ENCODE measurements at regions not wholly inside any gene's neighbourhood (a gene's known extent, or its start where the extent isn't known, plus 50 kb on each side); places are given as distances from the start of the nearest gene placed in this dataset.

- no peak overlapping the region for H3K27ac ChIP-seq (ENCODE audit: control insufficient read depth, insufficient read depth)
- H3K4me2 ChIP-seq (ENCODE audit: control insufficient read depth, insufficient read depth) = no peak overlapping the region
- no peaks in the 10 kb centered on the region for H3K79me2 ChIP-seq (ENCODE audit: control insufficient read depth, insufficient read depth, low read length)
- peaks cover 4% of the 10 kb centered on the region; the same call in 2 of the 3 replicates for H3K9me3 ChIP-seq (replicated peaks; ENCODE audit: control insufficient read depth, insufficient read depth, low read length)
- ChIA-PET CTCF (no interaction called here), RAD21 (ENCODE audit: unreplicated experiment) (interaction anchor here (1.3 kb wide), 1 partner anchor 10 kb away, joined by 3 read pairs; no protein-coding TSS in a partner anchor), POLR2A (no interaction called here), SMC1A (ENCODE audit: uncharacterized antibody, unreplicated experiment) (interaction anchor here (0.7 kb wide), 1 partner anchor 120 kb away, joined by 3 read pairs; no protein-coding TSS in a partner anchor)
- H4K20me1 ChIP-seq (ENCODE audit: control insufficient read depth, insufficient read depth) = no peaks in the 10 kb centered on the region
- FAIRE-seq = no peak
- no peak for ATAC-seq
- 0 out of 2 replicates have a peak, but pooled peaks cover 2% of the 10 kb centered on the region for H3K4me1 ChIP-seq (ENCODE audit: control insufficient read depth, insufficient read depth, low read length)
- DNase-seq (ENCODE audit: low read depth, low spot score) = no peak
- H3K4me3 ChIP-seq = no peak overlapping the region
- no TSS peak for BruUV-seq (replicated peaks)
- intact Hi-C loops (cut with micrococcal nuclease; ENCODE audit: unreplicated experiment) (no loop called here), in situ Hi-C loops (cut with MboI) (no loop called here)
- no peaks in the 10 kb centered on the region for H3K27me3 ChIP-seq (replicated peaks in 1 of 2; ENCODE audit: control insufficient read depth in 2 of 2, insufficient read depth in 2 of 2, low read length in 1 of 2)
- no peak overlapping the region for H3K9ac ChIP-seq (ENCODE audit: control insufficient read depth, insufficient read depth, low read length)
- WGBS (ENCODE audit: insufficient coverage, insufficient replicate concordance, low lambda C conversion rate, missing lambda C conversion rate) = 0% methylated on average over 4 of the region's 4 CpGs
- no peaks in the 10 kb centered on the region for H3K36me3 ChIP-seq (ENCODE audit: control insufficient read depth in 2 of 2, insufficient read depth in 2 of 2, low read length in 1 of 2)
- no peak overlapping the region for H2AFZ ChIP-seq (ENCODE audit: control insufficient read depth, low read depth, low read length)
- no peak for TF ChIP-seq NKRF (conservative IDR thresholded peaks at IDR 0.05)
- TF ChIP-seq IKZF1 (conservative IDR thresholded peaks at IDR 0.05) = no peak
- no peak for TF ChIP-seq PAX5 (IDR thresholded peaks at IDR 0.05; ENCODE audit: borderline replicate concordance, low read depth, low read length)
- TF ChIP-seq HCFC1 (IDR thresholded peaks at IDR 0.05; ENCODE audit: low read length) = no peak
- TF ChIP-seq NFXL1 (IDR thresholded peaks at IDR 0.05; ENCODE audit: borderline replicate concordance) = no peak
- no peak for TF ChIP-seq FOXM1 (IDR thresholded peaks at IDR 0.05; ENCODE audit: low read depth, low read length)
- TF ChIP-seq JUNB (IDR thresholded peaks at IDR 0.05) = no peak
- TF ChIP-seq SRF (IDR thresholded peaks at IDR 0.05; ENCODE audit: low read depth in 2 of 2, low read length in 2 of 2) = no peak
- TF ChIP-seq RAD21 (IDR thresholded peaks at IDR 0.05; ENCODE audit: insufficient read depth, low read depth, low read length) = no peak
- TF ChIP-seq ZNF592 (IDR thresholded peaks at IDR 0.05) = no peak
- no peak for TF ChIP-seq GABPA (IDR thresholded peaks at IDR 0.05; ENCODE audit: low read depth)
- TF ChIP-seq, protein P1, sequence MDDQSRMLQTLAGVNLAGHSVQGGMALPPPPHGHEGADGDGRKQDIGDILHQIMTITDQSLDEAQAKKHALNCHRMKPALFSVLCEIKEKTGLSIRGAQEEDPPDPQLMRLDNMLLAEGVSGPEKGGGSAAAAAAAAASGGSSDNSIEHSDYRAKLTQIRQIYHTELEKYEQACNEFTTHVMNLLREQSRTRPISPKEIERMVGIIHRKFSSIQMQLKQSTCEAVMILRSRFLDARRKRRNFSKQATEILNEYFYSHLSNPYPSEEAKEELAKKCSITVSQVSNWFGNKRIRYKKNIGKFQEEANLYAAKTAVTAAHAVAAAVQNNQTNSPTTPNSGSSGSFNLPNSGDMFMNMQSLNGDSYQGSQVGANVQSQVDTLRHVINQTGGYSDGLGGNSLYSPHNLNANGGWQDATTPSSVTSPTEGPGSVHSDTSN (IDR thresholded peaks at IDR 0.05; ENCODE audit: insufficient replicate concordance, low read depth, low read length) = no peak
- TF ChIP-seq CTCF (IDR thresholded peaks at IDR 0.05 in 2 of 3, conservative IDR thresholded peaks at IDR 0.05 in 1 of 3; ENCODE audit: control insufficient read depth in 2 of 3, extremely low read depth in 1 of 3, insufficient read depth in 1 of 3, low read depth in 3 of 3, low read length in 3 of 3) = no peak
- TF ChIP-seq, protein P2, sequence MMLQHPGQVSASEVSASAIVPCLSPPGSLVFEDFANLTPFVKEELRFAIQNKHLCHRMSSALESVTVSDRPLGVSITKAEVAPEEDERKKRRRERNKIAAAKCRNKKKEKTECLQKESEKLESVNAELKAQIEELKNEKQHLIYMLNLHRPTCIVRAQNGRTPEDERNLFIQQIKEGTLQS (IDR thresholded peaks at IDR 0.05; ENCODE audit: borderline replicate concordance, extremely low read depth, low read depth, low read length) = no peak
- no peak for TF ChIP-seq RB1 (IDR thresholded peaks at IDR 0.05; ENCODE audit: borderline replicate concordance)
- TF ChIP-seq TCF12 (IDR thresholded peaks at IDR 0.05; ENCODE audit: low read depth, low read length) = no peak
Measured at GRCh38 chr21:32119389-32119788, 159.5 kb downstream of the MIS18A start.
